ENCODE measurements at regions not wholly inside any gene's neighbourhood (a gene's known extent, or its start where the extent isn't known, plus 50 kb on each side); places are given as distances from the start of the nearest gene placed in this dataset.
A peak's percentile ranks its signal among the peaks of the same experiment; 100 is the strongest.

DNA sequence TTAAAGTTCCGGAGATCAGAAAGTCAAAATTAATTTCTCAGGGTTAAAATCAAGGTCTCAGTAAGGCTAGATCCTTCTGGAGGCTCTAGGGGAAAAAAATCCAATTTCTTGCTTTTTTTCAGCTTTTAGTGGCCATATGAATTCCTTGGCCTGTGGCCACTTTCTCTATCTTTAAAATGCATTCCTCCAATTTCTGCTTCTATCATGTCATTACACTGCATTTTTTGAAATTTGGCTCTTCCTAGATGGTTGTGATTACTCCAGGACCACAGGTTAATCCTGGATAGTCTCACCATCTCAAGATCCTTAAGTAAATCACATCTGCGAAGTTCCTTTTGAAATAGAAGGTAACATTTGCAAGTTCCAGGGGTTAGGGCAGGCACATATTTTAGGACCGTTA, 1294.9 kb upstream of the CITED2 start:
- no peaks in the 10 kb centered on the region for H3K9me3 ChIP-seq (ENCODE audit: low read depth, low read length)

GRCh38 chr6:140663772-140664171, 1289.3 kb upstream of the CITED2 start:
- H3K4me1 ChIP-seq (ENCODE audit: insufficient read depth, low read length) = peaks cover 10% of the 10 kb centered on the region
- TF ChIP-seq, protein P1, sequence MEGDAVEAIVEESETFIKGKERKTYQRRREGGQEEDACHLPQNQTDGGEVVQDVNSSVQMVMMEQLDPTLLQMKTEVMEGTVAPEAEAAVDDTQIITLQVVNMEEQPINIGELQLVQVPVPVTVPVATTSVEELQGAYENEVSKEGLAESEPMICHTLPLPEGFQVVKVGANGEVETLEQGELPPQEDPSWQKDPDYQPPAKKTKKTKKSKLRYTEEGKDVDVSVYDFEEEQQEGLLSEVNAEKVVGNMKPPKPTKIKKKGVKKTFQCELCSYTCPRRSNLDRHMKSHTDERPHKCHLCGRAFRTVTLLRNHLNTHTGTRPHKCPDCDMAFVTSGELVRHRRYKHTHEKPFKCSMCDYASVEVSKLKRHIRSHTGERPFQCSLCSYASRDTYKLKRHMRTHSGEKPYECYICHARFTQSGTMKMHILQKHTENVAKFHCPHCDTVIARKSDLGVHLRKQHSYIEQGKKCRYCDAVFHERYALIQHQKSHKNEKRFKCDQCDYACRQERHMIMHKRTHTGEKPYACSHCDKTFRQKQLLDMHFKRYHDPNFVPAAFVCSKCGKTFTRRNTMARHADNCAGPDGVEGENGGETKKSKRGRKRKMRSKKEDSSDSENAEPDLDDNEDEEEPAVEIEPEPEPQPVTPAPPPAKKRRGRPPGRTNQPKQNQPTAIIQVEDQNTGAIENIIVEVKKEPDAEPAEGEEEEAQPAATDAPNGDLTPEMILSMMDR (IDR thresholded peaks at IDR 0.05; ENCODE audit: extremely low read depth, low read depth, low read length) = no peak
- DNase-seq (ENCODE audit: insufficient read length, low spot score, missing footprints) = no peak
- H2AFZ ChIP-seq (ENCODE audit: low read length) = peak overlapping the region; percentile 84
- H3K9me3 ChIP-seq (ENCODE audit: low read depth, low read length) = no peaks in the 10 kb centered on the region
- H3K36me3 ChIP-seq (ENCODE audit: insufficient read depth, low read length) = no peaks in the 10 kb centered on the region
- H3K27ac ChIP-seq (ENCODE audit: low read depth, low read length) = no peak overlapping the region
- H3K4me2 ChIP-seq (ENCODE audit: insufficient read depth, low read length) = no peak overlapping the region
- peak overlapping the region; percentile 52 for H3K4me3 ChIP-seq (ENCODE audit: insufficient read depth, low read length)
- no peaks in the 10 kb centered on the region for H3K27me3 ChIP-seq (ENCODE audit: insufficient read depth, low read length)
- no peaks in the 10 kb centered on the region for H3K79me2 ChIP-seq (ENCODE audit: insufficient read depth, low read length)
- H4K20me1 ChIP-seq (ENCODE audit: insufficient read depth, low read length) = no peaks in the 10 kb centered on the region

More for the DNA sequence above, 1294.9 kb upstream of the CITED2 start:
- H4K20me1 ChIP-seq (ENCODE audit: insufficient read depth, low read length) = no peaks in the 10 kb centered on the region
- no peak overlapping the region for H3K4me3 ChIP-seq (ENCODE audit: insufficient read depth, low read length)
- TF ChIP-seq, protein P1 (IDR thresholded peaks at IDR 0.05; ENCODE audit: extremely low read depth, low read depth, low read length) = no peak
- no peak overlapping the region for H3K4me2 ChIP-seq (ENCODE audit: insufficient read depth, low read length)
- H3K27ac ChIP-seq (ENCODE audit: low read depth, low read length) = no peak overlapping the region
- H2AFZ ChIP-seq (ENCODE audit: low read length) = peak overlapping the region; percentile 73
- no peaks in the 10 kb centered on the region for H3K27me3 ChIP-seq (ENCODE audit: insufficient read depth, low read length)
- H3K79me2 ChIP-seq (ENCODE audit: insufficient read depth, low read length) = no peaks in the 10 kb centered on the region
- H3K36me3 ChIP-seq (ENCODE audit: insufficient read depth, low read length) = no peaks in the 10 kb centered on the region
- H3K4me1 ChIP-seq (ENCODE audit: insufficient read depth, low read length) = peaks cover 7% of the 10 kb centered on the region
- no peak for DNase-seq (ENCODE audit: insufficient read length, low spot score, missing footprints)

DNA sequence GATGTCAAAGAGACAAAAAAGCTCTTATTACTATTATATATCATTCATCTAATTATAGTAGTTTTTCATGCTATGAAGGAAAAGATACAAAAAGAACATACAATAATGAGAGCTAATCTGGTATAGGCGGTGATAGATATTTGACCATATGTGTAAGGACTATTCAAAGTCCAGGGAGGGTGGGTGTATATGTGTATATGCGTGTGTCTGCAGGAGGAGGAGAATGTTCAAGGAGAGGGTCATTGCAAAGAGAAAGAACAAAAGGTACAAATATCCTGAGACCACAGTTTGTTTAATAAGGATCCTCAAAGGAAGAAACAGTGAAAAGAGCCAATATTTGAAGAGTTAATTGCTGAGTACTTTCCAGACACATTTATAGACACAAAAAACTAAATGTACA, 1288.6 kb upstream of the CITED2 start:
- TF ChIP-seq, protein P1 (IDR thresholded peaks at IDR 0.05; ENCODE audit: extremely low read depth, low read depth, low read length) = no peak
- Histone ChIP-seq H3K4me3 (ENCODE audit: insufficient read depth, low read length) (peak overlapping the region; percentile 52), H3K4me1 (ENCODE audit: insufficient read depth, low read length) (peaks cover 10% of the 10 kb centered on the region), H3K36me3 (ENCODE audit: insufficient read depth, low read length) (no peaks in the 10 kb centered on the region), H3K27ac (ENCODE audit: low read depth, low read length) (no peak overlapping the region), H3K4me2 (ENCODE audit: insufficient read depth, low read length) (no peak overlapping the region), H4K20me1 (ENCODE audit: insufficient read depth, low read length) (no peaks in the 10 kb centered on the region), H3K27me3 (ENCODE audit: insufficient read depth, low read length) (no peaks in the 10 kb centered on the region), H3K79me2 (ENCODE audit: insufficient read depth, low read length) (no peaks in the 10 kb centered on the region), H3K9me3 (ENCODE audit: low read depth, low read length) (no peaks in the 10 kb centered on the region), H2AFZ (ENCODE audit: low read length) (peak overlapping the region; percentile 39)
- DNase-seq (ENCODE audit: insufficient read length, low spot score, missing footprints) = no peak

DNA sequence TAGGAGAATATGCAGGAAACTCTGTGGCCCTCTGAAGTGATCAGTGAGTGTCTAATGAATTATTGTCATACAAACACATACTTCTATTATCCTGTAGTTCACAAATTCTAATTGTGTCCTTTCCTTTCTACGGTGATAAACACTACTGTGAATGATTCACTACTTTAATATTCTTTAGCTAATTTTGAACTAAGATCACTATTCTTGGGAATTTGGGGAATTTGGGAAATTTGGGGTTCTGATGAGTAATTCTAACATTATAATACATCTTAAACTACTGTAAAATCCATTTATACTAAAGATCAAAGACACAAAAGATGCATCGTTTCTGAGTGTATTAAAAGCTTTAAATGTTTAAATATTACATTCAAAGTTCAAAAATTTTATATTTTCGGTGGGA, 1287.2 kb upstream of the CITED2 start:
- H3K4me2 ChIP-seq (ENCODE audit: insufficient read depth, low read length) = peak overlapping the region; percentile 38
- TF ChIP-seq, protein P1 (IDR thresholded peaks at IDR 0.05; ENCODE audit: extremely low read depth, low read depth, low read length) = no peak
- no peaks in the 10 kb centered on the region for H3K9me3 ChIP-seq (ENCODE audit: low read depth, low read length)
- H2AFZ ChIP-seq (ENCODE audit: low read length) = no peak overlapping the region
- H3K4me1 ChIP-seq (ENCODE audit: insufficient read depth, low read length) = peaks cover 10% of the 10 kb centered on the region
- no peaks in the 10 kb centered on the region for H3K27me3 ChIP-seq (ENCODE audit: insufficient read depth, low read length)
- no peaks in the 10 kb centered on the region for H4K20me1 ChIP-seq (ENCODE audit: insufficient read depth, low read length)
- no peaks in the 10 kb centered on the region for H3K36me3 ChIP-seq (ENCODE audit: insufficient read depth, low read length)
- no peak overlapping the region for H3K4me3 ChIP-seq (ENCODE audit: insufficient read depth, low read length)
- peak overlapping the region; percentile 1 for H3K27ac ChIP-seq (ENCODE audit: low read depth, low read length)
- H3K79me2 ChIP-seq (ENCODE audit: insufficient read depth, low read length) = no peaks in the 10 kb centered on the region
- no peak for DNase-seq (ENCODE audit: insufficient read length, low spot score, missing footprints)
